ENCODE measurements at regions not wholly inside any gene's neighbourhood (a gene's known extent, or its start where the extent isn't known, plus 50 kb on each side); places are given as distances from the start of the nearest gene placed in this dataset.
A peak's percentile ranks its signal among the peaks of the same experiment; 100 is the strongest.

DNA sequence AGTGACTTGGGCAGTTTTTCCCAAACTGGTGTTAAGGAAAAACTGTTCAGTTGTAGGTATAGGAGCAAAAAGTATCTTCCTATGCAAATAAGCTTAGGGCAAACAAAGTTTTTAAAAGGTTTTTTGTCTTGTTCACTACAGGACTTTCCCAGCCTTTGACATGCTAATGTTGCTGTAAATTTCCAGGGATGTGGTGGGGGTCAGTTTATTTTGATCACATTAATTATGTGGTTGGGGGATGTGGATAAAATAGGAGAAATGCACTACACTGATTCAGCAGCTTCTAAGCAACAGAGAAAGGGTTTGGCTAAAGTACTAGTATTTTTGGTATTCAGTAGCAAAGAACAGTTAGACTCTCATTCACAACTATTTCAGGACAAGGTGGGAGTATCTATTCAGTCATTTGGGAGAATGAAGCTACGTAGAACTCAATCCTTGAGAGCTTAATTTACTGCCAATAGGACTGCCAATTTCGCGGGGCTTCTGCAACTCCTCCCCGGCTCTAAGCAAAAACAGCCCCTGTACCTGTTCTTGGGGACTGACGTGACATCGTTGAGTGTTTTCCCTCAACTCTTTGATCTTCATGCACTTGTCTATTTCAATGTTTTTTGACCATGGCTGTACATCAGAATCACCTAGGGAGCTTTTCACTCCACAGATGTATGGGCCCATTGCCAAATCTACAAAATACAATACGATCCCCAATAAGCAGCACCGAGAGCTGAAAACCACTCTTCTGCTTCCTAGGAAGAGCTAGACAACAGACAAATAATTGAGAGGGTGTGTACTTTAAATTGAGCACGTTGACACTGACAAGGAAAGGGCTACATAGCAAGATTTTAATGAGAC, 94.8 kb upstream of the NHSL1 start:
- H3K4me3 ChIP-seq = no peak overlapping the region
- H3K27ac ChIP-seq = peak overlapping the region in 1 of 2 donors; percentile 9
- TF ChIP-seq, protein P1, sequence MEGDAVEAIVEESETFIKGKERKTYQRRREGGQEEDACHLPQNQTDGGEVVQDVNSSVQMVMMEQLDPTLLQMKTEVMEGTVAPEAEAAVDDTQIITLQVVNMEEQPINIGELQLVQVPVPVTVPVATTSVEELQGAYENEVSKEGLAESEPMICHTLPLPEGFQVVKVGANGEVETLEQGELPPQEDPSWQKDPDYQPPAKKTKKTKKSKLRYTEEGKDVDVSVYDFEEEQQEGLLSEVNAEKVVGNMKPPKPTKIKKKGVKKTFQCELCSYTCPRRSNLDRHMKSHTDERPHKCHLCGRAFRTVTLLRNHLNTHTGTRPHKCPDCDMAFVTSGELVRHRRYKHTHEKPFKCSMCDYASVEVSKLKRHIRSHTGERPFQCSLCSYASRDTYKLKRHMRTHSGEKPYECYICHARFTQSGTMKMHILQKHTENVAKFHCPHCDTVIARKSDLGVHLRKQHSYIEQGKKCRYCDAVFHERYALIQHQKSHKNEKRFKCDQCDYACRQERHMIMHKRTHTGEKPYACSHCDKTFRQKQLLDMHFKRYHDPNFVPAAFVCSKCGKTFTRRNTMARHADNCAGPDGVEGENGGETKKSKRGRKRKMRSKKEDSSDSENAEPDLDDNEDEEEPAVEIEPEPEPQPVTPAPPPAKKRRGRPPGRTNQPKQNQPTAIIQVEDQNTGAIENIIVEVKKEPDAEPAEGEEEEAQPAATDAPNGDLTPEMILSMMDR (IDR thresholded peaks at IDR 0.05) = no peak

DNA sequence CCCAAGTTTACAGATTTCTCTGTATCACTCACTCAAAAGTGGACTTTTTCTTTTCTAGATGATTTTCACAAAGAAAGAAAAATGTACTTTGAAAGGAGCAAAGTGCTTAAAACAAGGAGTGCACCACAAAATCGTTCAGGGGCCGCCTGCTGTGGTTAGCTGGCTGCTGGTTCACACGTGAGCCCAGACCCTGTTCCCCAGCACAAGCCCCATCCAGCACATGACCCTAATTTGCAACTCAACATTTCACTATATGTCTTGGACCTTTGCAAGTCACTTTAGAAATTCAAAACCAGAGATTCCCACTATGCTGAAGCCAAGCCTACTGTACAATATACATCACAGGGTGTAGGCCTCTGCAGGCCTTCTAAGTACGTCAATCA, 95.5 kb upstream of the NHSL1 start:
- Histone ChIP-seq H3K4me1 (ENCODE audit: control insufficient read depth in 1 of 2, low read depth in 2 of 2) (peaks cover 0 to 17% of the 10 kb centered on the region in 2 donors), H3K27me3 (replicated peaks; ENCODE audit: insufficient read depth) (no peaks in the 10 kb centered on the region), H3K36me3 (no peaks in the 10 kb centered on the region), H3K27ac (no peak overlapping the region), H3K4me3 (no peak overlapping the region), H3K9me3 (no peaks in the 10 kb centered on the region)
- TF ChIP-seq, protein P1 (IDR thresholded peaks at IDR 0.05) = no peak
- ATAC-seq (ENCODE audit: insufficient number of reproducible peaks, low FRiP score, low read depth) (no peak), DNase-seq (ENCODE audit: low spot score) (no peak)

More for the DNA sequence above, 94.8 kb upstream of the NHSL1 start:
- no peak for ATAC-seq (ENCODE audit: insufficient number of reproducible peaks, low FRiP score, low read depth)
- Histone ChIP-seq H3K9me3 (no peaks in the 10 kb centered on the region), H3K4me1 (ENCODE audit: control insufficient read depth in 1 of 2, low read depth in 2 of 2) (peaks cover 0 to 17% of the 10 kb centered on the region in 2 donors), H3K27me3 (replicated peaks; ENCODE audit: insufficient read depth) (no peaks in the 10 kb centered on the region), H3K36me3 (no peaks in the 10 kb centered on the region)
- no peak for DNase-seq (ENCODE audit: low spot score)

DNA sequence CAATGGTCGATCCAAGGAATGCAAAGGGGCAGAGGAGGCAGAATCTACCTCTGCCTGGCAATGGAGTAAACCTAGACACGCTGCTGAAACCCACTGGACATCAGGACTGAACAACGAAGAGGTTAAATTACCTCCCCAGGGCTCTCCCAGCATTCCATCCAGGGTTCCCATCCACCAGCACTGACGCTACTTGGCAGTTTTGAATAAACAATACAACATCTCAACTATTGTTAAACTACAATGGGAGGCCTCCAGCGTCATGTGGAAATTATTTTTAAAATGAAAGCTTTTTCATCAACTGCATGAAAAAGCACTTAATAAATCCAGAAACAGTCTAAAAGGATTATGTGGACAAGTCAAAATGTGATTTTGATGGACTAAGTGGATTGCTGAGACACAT, 96.8 kb upstream of the NHSL1 start:
- no peak for DNase-seq (ENCODE audit: low spot score)
- peaks cover 0 to 17% of the 10 kb centered on the region in 2 donors for H3K4me1 ChIP-seq (ENCODE audit: control insufficient read depth in 1 of 2, low read depth in 2 of 2)
- ATAC-seq (ENCODE audit: insufficient number of reproducible peaks, low FRiP score, low read depth) = no peak
- TF ChIP-seq, protein P1 (IDR thresholded peaks at IDR 0.05) = no peak
- H3K9me3 ChIP-seq = no peaks in the 10 kb centered on the region
- no peak overlapping the region for H3K4me3 ChIP-seq
- no peak overlapping the region for H3K27ac ChIP-seq
- no peaks in the 10 kb centered on the region for H3K36me3 ChIP-seq
- H3K27me3 ChIP-seq (replicated peaks; ENCODE audit: insufficient read depth) = no peaks in the 10 kb centered on the region

DNA sequence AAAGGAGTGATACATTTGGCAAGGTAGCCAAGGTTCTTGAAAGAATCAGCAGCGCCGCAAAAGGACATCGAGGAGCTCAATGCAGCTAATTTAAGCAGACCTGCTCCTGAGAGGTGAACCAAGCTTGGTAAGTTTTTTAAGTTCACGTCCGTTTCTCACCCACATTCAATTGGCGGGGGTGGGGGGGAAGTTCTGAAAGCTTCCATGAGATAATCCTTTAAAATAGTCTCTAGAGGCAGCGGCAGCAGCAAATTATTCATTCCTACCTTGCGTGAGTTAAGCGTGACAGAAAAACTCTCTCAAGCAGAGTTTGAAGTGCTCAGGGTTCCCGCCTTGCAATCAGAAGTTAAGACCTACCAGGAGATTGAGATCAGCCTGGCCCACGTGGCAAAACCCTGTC, 97.3 kb upstream of the NHSL1 start:
- no peaks in the 10 kb centered on the region for H3K9me3 ChIP-seq
- peaks cover 0 to 17% of the 10 kb centered on the region in 2 donors for H3K4me1 ChIP-seq (ENCODE audit: control insufficient read depth in 1 of 2, low read depth in 2 of 2)
- TF ChIP-seq, protein P1 (IDR thresholded peaks at IDR 0.05) = no peak
- H3K27ac ChIP-seq = no peak overlapping the region
- no peak overlapping the region for H3K4me3 ChIP-seq
- H3K27me3 ChIP-seq (replicated peaks; ENCODE audit: insufficient read depth) = no peaks in the 10 kb centered on the region
- H3K36me3 ChIP-seq = no peaks in the 10 kb centered on the region
- DNase-seq (ENCODE audit: low spot score) (no peak), ATAC-seq (ENCODE audit: insufficient number of reproducible peaks, low FRiP score, low read depth) (no peak)

DNA sequence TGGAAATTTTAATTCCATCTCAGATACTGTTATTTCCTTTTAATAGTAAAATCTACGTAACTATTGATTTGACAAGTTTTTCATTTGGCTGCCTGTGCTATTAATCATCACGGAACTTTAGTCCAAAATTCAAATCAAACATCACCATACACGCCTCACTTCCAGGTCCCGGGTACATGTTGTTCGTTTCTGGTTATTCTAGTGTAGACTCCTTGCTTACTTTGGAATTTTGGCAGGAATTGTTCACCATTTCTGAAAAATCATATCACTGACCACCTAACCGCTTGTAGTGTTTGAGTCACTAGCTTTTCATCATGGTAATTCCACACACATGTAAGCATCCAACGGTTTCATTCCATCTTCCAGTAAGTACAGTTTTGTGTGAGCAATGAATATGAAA, 98.0 kb upstream of the NHSL1 start:
- TF ChIP-seq, protein P1 (IDR thresholded peaks at IDR 0.05) = no peak
- no peak overlapping the region for H3K27ac ChIP-seq
- no peak for ATAC-seq (ENCODE audit: insufficient number of reproducible peaks, low FRiP score, low read depth)

More for the DNA sequence above, 98.0 kb upstream of the NHSL1 start:
- Histone ChIP-seq H3K27me3 (replicated peaks; ENCODE audit: insufficient read depth) (no peaks in the 10 kb centered on the region), H3K9me3 (no peaks in the 10 kb centered on the region), H3K4me1 (ENCODE audit: control insufficient read depth in 1 of 2, low read depth in 2 of 2) (peaks cover 0 to 17% of the 10 kb centered on the region in 2 donors), H3K4me3 (no peak overlapping the region), H3K36me3 (no peaks in the 10 kb centered on the region)
- DNase-seq (ENCODE audit: low spot score) = no peak

Measured in thoracic aorta (tissue), 2 donors.